Fibroblast of lung (primary cell): ENCODE measurements at regions not wholly inside any gene's neighbourhood (a gene's known extent, or its start where the extent isn't known, plus 50 kb on each side); places are given as distances from the start of the nearest gene placed in this dataset.

ENCODE experiments used
- DNase-seq, 2 donors: peaks; one replicate each; pipeline versions ENCODE4 v3.0.0 to v3.0.0-alpha.2; 2010; ENCODE audit warnings: low read depth in 2 of 2
- H2AFZ ChIP-seq: 2 replicates; pipeline ENCODE4 v1.5.1; 2012; ENCODE audit warnings: low read length, control low read depth, inconsistent platforms
- H3K27ac ChIP-seq: 2 replicates; pipeline ENCODE4 v1.5.1; 2011; ENCODE audit warnings: low read length, control low read depth; ENCODE audit not compliant: insufficient read depth
- H3K27me3 ChIP-seq: 2 replicates; pipeline ENCODE4 v1.5.1; 2011; ENCODE audit warnings: mild to moderate bottlenecking, low read length; ENCODE audit not compliant: control insufficient read depth, insufficient read depth
- H3K36me3 ChIP-seq: 2 replicates; pipeline ENCODE4 v1.5.1; 2011; ENCODE audit warnings: low read length; ENCODE audit not compliant: control insufficient read depth, insufficient read depth
- H3K4me1 ChIP-seq: 2 replicates; pipeline ENCODE4 v1.5.1; 2011; ENCODE audit warnings: low read length; ENCODE audit not compliant: control insufficient read depth, insufficient read depth; ENCODE audit errors: extremely low read depth
- H3K4me2 ChIP-seq: 2 replicates; pipeline ENCODE4 v1.5.1; 2011; ENCODE audit warnings: low read length, control low read depth; ENCODE audit not compliant: insufficient read depth; ENCODE audit errors: extremely low read depth
- H3K4me3 ChIP-seq, 4 experiments: fragments of 200-600 bp in 1 of 4; sonication (generic) in 1 of 4; replicated peaks in 1 of 4; 2 replicates each; pipeline ENCODE4 v1.5.1; 2011 to 2016; ENCODE audit warnings: low read length in 4 of 4, low read depth in 3 of 4, mild to moderate bottlenecking in 3 of 4, control low read depth in 2 of 4, inconsistent platforms in 1 of 4, mixed read lengths in 1 of 4; ENCODE audit not compliant: insufficient read depth in 1 of 4; ENCODE audit errors: control extremely low read depth in 1 of 4
- H3K79me2 ChIP-seq: 2 replicates; pipeline ENCODE4 v1.5.1; 2012; ENCODE audit warnings: mild to moderate bottlenecking, low read length, inconsistent platforms; ENCODE audit not compliant: control insufficient read depth, insufficient read depth
- H3K9ac ChIP-seq: 2 replicates; pipeline ENCODE4 v1.5.1; 2011; ENCODE audit warnings: mild to moderate bottlenecking, low read length, control low read depth; ENCODE audit not compliant: insufficient read depth
- H3K9me3 ChIP-seq: 2 replicates; pipeline ENCODE4 v1.5.1; 2012; ENCODE audit warnings: low read depth, low read length; ENCODE audit not compliant: control insufficient read depth, insufficient read depth
- H4K20me1 ChIP-seq: 2 replicates; pipeline ENCODE4 v1.5.1; 2011; ENCODE audit warnings: low read length; ENCODE audit not compliant: control insufficient read depth, insufficient read depth; ENCODE audit errors: extremely low read depth
- CTCF ChIP-seq, 2 donors: IDR thresholded peaks in 1 of 2; conservative IDR thresholded peaks in 1 of 2; 1 replicate in 1 of 2; 2 replicates in 1 of 2; pipeline ENCODE4 v1.5.1; 2011 to 2012; ENCODE audit warnings: low read length in 2 of 2, control low read depth in 1 of 2, inconsistent platforms in 1 of 2, low read depth in 1 of 2, mild to moderate bottlenecking in 1 of 2
- EZH2 ChIP-seq: IDR thresholded peaks from 2 replicates; pipeline ENCODE4 v1.5.1; 2012; ENCODE audit warnings: low read length, control low read depth, mild to moderate bottlenecking; ENCODE audit errors: missing control alignments

GRCh38 chr3:72018343-72018984 lies 233.5 kb upstream of the PROK2 start:
- peak overlapping the region; percentile 17 for H3K4me2 ChIP-seq
- H4K20me1 ChIP-seq, result no peaks in the 10 kb centered on the region
- no peak overlapping the region for H3K27ac ChIP-seq
- no peak for DNase-seq
- H3K79me2 ChIP-seq, result no peaks in the 10 kb centered on the region
- peaks cover 4% of the 10 kb centered on the region for H3K4me1 ChIP-seq
- no peak overlapping the region for H2AFZ ChIP-seq
- H3K27me3 ChIP-seq, result no peaks in the 10 kb centered on the region
- no peaks in the 10 kb centered on the region for H3K36me3 ChIP-seq
- no peak overlapping the region for H3K9ac ChIP-seq
- TF ChIP-seq EZH2 (no peak), CTCF (conservative IDR thresholded peaks at IDR 0.05 in 1 of 2, IDR thresholded peaks at IDR 0.05 in 1 of 2; ENCODE audit: low read depth in 1 of 2, low read length in 2 of 2) (no peak)
- no peaks in the 10 kb centered on the region for H3K9me3 ChIP-seq
- no peak overlapping the region for H3K4me3 ChIP-seq

GRCh38 chr3:72017935-72018334 lies 233.0 kb upstream of the PROK2 start:
- H3K9me3 ChIP-seq, result no peaks in the 10 kb centered on the region
- H3K27ac ChIP-seq, result no peak overlapping the region
- TF ChIP-seq CTCF (conservative IDR thresholded peaks at IDR 0.05 in 1 of 2, IDR thresholded peaks at IDR 0.05 in 1 of 2; ENCODE audit: low read depth in 1 of 2, low read length in 2 of 2) (no peak), EZH2 (no peak)
- H4K20me1 ChIP-seq, result no peaks in the 10 kb centered on the region
- DNase-seq, result no peak
- no peak overlapping the region for H3K4me2 ChIP-seq
- no peaks in the 10 kb centered on the region for H3K36me3 ChIP-seq
- peaks cover 4% of the 10 kb centered on the region for H3K4me1 ChIP-seq
- no peak overlapping the region for H3K4me3 ChIP-seq
- no peaks in the 10 kb centered on the region for H3K27me3 ChIP-seq
- no peak overlapping the region for H3K9ac ChIP-seq
- no peaks in the 10 kb centered on the region for H3K79me2 ChIP-seq
- H2AFZ ChIP-seq, result no peak overlapping the region

- H3K36me3 ChIP-seq, result no peaks in the 10 kb centered on the region
- H3K27ac ChIP-seq, result no peak overlapping the region
- H3K9me3 ChIP-seq, result no peaks in the 10 kb centered on the region
- H3K4me2 ChIP-seq, result no peak overlapping the region
- no peak overlapping the region for H3K4me3 ChIP-seq
- DNase-seq, result no peak
- H2AFZ ChIP-seq, result no peak overlapping the region
- peaks cover 4% of the 10 kb centered on the region for H3K4me1 ChIP-seq
- H4K20me1 ChIP-seq, result no peaks in the 10 kb centered on the region
- no peaks in the 10 kb centered on the region for H3K79me2 ChIP-seq
- TF ChIP-seq CTCF (conservative IDR thresholded peaks at IDR 0.05 in 1 of 2, IDR thresholded peaks at IDR 0.05 in 1 of 2; ENCODE audit: low read depth in 1 of 2, low read length in 2 of 2) (no peak), EZH2 (no peak)
- no peaks in the 10 kb centered on the region for H3K27me3 ChIP-seq
- H3K9ac ChIP-seq, result no peak overlapping the region
These were observed 232.4 kb upstream of the PROK2 start for GRCh38 chr3:72017311-72017710.
